CD4-positive, alpha-beta T cell treated with Interleukin-15 for 4 hours (primary cell): ENCODE measurements at regions not wholly inside any gene's neighbourhood (a gene's known extent, or its start where the extent isn't known, plus 50 kb on each side); places are given as distances from the start of the nearest gene placed in this dataset.
"Not testable (repeated sequence)": the region's sequence is repeated elsewhere in the genome, so short reads cannot be mapped to it uniquely, and the experiment has no call there.

Source experiments
- DNase-seq: peaks from one replicate; pipeline ENCODE4 v3.0.0-alpha.2; 2020; ENCODE audit warnings: low spot score

DNA sequence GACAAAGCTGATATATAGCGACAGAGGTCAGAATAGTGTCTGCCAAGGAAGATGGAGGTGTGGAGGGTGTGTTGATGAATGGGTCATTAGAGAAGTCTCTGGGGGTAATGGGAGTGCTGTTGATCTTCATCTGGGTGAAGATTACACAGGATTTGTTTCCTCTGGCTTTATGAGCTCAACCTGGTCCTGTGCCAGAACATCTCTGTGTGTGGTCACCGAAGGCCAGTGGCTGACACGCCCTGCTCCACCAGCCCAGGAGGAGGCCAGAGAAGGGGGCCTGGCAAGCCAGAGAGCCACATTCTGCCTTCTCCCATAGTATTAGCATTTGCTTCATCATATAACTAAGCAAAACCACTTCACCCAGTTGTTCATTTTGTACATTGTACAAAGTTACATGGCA lies 121.1 kb downstream of the ZNF621 start:
- no peak for DNase-seq

DNA sequence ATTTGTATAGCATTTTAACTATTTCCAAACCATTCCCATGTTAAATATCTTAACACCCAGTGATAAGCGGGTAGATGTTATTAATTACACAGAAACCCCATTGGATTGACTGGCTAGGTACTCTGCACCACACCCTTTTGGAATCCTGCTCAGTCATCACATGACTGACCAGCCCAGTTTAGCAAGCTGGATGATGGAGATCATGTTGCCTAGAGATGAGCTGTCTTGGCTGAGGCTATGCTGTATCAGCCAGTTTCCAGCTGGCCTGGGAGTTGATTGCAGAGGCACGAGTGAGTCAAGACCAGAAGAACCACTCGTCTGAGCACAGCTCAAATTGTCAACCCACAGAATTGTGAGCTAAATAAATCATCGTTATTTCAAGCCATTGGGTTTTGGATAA lies 124.6 kb downstream of the ZNF621 start:
- DNase-seq, result no peak

DNA sequence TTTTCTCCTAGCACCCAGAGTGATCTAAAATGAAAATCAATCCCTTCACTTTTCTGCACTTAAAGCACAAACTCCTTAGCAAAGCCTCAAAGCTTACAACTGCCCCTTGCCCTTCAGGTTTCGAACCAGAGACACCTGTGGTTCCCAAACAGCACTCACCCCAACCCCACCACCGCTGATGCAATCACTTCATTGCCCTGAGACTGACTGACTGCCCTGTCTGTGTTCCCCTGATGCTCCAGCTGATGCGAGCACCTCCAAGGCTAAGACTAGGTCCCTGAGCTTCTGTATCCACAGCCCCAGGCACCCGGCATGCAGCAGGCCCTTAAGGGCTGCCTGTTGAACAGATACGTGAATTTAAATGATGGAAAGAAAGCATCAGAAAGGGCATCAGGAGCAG lies 127.3 kb downstream of the ZNF621 start:
- no peak for DNase-seq

DNA sequence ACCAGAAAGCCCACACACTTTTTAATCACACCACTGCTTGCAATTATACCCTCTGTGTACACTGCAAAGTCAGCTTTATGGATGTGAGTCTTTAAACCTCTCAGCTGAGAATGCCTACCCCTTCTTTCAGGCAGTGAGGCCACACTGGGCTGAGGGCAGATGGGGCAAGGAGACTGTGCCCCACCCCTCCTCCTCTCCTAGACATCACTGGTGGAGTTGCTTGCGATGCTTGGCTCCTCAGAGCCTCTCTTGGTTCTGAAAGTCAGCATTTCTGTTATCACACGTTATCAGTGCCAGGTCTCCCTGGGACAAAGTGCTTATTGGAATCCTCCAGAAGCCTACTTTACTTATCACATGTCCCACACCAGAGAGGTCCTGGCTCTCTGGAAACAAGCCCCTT lies 128.2 kb downstream of the ZNF621 start:
- DNase-seq, result no peak

DNA sequence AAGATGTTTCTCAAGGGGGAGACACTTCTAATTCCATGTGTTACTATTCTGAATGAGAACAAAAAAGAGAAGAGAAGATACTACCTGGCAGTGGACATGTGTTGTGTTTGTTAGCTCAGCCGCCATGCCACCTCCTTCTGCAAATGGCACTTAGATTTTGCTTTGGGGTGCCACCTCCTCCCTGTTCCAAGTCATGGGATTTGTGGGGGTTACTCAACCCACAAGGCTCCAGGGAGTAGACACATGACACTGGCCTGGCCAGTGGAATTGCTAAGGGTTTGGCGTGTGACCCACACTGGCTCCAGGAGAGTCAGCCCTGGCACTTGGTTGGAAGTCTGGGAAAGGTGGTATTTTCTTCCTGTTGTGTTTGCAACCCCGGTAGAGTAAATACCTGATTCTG lies 129.1 kb downstream of the ZNF621 start:
- DNase-seq, result no peak

DNA sequence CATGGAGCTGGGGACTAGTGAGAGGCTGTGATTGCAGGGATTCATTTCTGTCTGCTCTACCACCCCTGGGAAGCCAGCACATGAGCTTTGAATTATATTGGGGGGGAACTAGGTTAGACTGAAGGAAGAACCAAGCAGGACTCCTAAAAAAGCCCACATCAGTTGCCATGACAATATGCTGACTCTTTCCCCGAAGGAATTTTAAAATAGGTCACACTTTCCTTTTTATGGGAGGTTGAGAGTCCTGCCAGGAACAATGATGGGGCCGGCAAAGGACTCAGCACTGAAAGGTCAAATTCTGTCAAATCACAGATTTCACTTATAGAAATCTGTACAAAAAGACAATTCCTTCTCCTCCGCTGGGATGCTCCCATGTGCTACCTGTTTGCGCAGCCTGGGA lies 130.8 kb downstream of the ZNF621 start:
- DNase-seq, result no peak

DNA sequence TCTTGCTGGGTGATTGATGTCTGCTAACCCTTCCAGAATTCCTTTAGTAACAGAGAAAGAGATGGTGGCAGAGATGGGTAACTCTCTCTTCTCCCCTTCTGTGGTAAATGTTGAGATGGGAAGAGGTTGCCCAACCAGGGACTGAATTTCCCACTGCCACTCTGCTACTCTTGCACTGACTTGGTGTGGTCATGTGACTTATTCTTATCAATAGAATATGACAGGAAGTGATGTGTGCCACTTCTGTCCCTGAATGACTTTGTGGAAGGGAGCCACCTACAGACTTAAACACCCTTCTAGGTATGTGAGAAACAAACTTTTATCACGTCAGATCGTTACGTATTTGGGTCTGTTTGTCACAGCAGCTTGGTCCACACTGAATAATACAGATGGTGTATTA lies 132.9 kb downstream of the ZNF621 start:
- no peak for DNase-seq

DNA sequence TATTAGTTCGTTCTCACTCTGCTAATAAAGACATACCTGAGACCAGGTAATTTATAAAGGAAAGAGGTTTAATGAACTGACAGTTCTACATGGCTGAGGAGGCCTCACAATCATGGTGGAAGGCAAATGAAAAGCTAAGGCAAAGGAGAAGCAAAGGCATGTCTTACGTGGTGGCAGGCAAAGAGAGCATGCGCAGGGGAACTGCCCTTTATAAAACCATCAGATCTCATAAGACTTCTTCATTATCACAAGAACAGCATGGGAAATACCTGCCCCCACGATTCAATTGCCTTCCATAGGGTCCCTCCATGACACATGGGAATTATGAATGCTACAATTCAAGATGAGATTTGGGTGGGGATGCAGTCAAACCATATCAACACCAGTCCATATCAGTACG lies 133.5 kb downstream of the ZNF621 start:
- no peak for DNase-seq

DNA sequence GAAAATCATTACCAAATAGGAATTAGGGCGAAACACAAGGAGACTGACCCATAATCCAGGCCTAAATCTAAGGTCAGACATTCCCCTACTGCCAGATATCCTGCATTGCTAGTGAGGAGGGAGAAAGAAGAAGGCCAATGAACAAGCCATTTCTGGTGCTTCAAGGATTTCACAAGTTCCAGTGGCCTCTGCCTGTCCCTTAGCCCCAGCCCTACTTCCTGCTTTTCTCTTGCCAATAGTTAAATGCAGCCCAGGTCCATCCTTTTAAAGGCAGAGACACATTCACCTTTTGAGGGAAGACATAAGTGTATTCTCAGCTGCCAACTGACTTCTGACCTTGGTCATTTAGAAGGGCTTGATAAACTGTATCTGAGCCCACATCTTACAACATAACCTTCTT lies 135.8 kb downstream of the ZNF621 start:
- no peak for DNase-seq

DNA sequence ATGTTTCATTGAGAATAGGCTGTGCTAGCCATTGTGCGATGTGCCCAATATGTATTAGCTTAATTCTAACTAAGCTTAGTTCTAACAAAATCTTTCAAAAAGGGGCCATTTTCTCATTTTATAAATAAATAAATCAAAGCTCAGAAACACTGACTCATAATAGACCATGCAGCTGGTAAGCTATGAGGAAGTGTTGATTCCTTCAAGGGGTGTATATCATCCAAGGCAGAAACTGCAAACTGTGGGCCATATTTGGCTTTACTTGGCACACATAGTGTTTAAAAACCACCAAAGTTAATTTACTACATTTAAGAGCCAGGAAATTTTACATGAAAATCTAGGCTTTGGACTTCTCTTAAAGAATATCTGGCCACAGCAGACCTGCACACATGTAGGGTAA lies 136.5 kb downstream of the ZNF621 start:
- DNase-seq, result no peak

DNA sequence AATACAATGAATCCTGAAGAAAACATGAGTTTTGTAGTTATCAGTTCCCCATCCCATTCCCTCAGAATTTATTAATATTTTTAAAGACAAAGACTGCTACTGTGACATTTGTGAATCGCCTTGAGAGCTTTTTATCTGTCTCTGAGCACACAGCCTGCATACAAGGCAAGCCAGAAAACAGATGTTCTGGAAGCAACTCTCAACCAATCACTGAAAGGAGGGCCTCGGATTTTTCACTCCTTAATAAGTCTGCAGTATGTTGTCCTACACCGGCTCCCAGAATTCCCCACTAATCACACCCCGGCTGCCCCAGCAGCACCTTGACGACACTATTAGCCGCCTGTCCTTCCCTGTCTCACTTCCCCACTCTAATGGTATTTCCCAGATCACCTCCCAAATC lies 138.5 kb downstream of the ZNF621 start:
- no peak for DNase-seq

DNA sequence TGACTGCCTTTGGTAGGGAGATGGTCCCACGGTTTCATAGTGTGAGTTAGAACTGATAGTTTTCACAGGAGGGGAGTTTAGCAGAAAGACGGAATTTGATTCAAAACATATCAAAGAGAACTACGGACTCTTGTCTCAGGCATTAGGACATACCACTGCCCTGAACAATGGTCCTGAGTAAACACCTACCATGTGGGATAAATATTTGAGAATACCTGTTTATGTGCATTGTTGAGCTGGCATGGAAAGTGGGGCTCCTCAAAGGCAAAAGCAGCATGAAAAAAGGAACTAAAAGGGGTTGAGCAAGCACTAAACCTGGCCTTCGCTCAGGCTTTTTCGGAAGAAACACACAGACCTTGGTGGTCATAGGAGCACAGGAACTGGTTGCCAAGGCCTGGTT lies 144.4 kb downstream of the ZNF621 start:
- DNase-seq, result no peak

DNA sequence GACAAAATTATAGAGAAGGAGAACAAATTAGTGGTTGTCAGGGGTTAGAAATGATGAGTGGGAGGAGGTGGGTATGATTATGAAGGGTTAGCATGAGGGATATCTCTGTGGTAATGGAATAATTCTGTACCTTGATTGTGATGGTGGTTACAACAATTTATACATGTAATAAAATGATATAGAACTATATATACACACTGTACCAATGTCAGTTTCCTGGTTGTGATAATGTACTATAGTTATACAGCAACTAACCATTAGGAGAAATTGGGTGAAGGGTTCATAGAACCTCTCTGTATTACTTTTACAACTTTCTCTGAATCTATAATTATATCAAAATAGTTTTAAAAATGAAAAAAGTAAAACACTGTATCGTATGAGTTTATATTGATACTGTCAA lies 148.1 kb downstream of the ZNF621 start:
- no peak for DNase-seq

DNA sequence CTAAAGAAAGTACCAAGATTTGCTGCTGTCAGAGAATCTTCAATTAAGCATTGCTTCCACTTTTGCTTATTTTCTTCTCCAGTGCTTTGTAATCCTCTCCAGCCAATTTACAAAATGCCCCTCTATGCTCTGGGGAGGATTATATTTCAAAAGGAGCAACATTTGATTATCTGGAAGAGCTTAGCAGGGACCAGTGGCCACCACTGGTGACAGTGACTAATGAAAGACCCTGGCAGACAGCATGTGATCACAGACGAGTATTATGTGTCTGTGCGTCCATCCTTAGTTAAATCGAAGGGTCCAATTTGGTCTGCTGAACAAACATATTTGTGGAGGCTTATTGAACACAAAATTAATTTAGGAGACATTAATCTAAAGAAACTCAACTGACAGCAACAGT lies 152.6 kb downstream of the ZNF621 start:
- no peak for DNase-seq

DNA sequence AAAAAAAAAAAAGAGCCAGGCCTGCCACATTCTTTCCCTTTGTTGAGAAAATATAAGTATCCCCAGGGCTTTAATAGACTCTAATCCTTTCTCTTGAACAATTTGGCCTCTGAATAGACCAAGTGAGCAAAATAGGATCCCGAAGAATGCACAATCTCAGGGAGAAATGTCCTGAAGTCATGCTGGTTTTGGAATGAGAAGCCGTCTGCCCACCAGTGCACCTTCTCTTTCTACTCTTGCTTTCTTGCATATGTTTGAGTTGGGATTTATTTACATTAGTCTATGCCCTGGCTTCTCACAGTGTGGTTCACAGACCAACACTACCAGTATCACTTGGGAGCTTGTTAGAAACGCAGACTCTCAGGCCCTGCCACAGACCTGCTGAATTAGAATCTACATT lies 153.0 kb downstream of the ZNF621 start:
- no peak for DNase-seq

DNA sequence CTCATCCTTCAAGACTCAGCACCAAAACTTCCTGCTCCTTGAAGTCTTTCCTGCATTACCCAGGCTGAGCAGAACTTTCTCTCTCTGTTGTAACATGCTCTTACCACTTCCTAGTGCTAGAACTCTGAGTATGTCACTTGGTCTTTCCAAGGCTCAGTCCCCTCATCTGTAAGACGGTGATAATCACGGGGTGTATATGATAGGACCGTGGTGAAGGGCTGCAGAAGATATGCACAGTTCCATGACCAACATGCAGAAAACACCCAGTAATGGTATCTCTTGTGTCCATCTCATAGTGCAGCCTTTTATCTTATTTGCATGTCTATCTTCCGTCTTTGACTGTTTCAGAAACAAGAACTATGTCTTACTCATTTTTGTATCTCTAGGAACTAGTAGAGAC lies 154.5 kb downstream of the ZNF621 start:
- no peak for DNase-seq

DNA sequence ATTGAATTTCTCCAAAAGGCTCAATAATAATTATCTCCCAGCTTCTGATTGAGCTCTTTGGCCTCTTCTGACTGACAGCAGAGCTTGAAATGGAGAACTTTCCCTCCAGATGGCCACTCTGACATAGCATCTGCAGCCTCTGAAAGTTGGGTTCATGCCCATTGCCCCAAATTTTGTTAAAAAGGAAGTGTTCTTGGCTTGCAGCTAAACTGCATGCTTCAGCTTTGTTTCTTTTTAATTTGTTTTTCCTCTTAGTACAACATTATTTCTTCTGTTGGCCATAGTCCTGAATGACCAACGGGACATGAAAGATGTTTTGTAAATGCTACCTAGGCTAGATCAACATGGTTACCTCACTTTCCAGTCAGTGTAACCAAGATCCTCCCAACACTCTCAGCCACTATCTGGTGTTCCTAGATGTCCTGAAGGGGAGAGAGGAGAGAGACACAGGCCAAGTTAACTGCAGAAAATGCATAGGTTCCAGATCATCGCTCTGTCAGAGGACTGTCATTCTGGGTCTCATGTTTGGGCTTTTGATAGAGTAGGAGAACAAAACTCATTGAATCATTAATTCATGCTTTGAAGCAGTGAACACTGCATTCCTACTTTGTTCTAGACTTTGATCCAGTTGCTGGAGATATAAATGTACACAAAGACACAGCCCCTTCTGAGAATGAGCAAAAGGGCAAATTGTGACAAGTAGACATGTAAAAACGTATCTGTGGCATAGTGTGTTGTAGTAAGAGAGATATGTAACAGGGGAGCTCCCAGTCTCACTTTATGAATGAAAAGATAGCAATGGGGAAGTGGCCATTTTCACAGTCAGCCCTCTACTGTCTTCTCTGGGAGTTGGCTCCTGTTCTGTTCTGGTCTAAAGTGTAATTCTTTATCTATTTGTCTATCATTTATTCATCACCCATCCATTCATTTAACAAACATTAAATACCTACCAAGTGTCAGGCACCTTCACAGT lies 156.2 kb downstream of the ZNF621 start:
- DNase-seq, result no peak

DNA sequence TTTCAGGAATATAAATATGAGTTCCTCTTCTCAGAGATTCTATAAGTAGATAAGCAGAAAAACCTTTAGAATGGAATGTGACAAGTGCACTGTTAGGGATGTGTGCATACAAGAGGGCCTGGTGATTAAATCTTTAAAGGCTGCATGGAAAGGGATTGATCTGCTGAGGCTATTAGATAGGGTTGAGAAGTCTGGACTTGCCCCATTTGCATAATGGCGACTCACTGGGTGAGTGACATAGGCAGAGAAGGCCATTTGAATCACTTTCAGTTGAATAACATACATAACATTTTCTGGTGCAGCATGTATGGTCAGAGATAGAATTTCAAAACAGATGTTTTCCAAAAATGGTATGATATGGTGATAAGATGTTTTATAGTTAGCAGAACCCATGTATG lies 156.9 kb downstream of the ZNF621 start:
- DNase-seq, result no peak

DNA sequence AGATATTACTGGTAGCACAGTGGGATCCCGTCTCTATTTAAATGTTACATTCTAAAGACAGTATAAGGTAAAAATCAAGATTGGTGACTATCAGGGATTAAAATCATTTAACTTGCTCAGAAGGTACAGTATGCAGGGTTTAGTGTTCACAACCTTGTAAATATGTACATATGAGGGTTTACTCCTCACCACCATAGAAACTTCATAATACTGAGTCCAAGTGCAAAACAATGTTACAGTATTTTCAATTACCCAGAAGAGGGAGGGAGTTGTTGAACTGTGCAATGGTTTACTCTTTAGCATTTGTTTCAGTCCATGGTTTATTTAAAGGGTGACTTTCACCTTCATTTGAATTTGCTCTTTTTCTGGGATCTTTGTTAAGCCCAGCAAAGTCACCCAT lies 165.1 kb downstream of the ZNF621 start:
- no peak for DNase-seq

DNA sequence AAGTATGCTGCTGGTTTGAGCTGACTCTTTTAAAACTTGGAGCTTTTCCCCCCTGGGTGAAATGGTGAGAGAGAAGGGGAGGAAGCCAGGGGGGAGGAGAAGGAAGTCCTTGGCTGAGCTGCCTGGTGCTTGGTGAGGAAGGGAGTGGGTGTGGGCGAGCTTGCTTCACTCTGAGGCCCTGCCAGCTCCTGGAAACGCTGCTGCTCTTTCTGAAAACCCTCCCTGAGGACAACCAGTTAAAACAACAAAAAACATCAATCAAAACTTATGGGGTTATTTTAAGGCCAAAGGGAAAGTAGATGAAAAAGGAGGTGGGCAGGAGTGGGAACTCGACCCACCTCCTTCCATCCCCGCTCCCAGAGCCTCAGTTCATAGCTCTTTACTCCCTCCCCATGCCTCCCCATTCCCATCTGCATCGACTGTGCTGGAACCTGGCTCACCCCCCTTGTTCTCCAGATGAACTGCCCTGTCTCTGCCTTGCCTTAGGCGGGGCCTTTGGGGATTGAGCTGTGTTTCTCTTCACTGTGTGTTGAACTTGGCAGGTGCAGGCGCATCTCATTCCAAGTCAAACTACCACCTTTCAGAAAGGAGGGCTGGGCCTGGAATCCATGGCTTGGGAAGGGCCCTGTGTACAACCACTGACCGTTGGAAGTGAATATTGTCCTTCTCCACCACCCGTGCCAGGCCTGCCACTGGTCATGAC lies 166.1 kb downstream of the ZNF621 start:
- no peak for DNase-seq

DNA sequence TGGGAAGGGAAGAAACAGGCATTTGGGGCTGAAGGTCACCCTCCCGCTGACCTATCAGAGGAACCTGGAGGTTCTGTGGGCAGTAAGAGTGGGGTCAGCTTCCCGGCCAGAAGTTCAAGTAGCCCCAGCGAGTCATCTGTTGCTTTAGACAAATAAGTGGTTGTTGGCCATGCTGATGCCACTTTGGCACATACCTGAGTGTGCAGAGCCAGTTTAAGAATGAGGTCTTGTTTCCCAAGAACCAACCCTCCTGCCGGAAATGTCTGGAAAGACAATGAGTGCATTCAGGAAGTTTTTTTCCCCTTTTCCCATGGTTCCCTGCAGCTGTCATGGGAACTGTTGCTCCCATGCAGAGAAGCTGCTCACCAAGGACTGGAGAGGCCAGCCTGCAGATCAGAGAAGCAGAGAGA lies 166.7 kb downstream of the ZNF621 start:
- DNase-seq, result no peak

DNA sequence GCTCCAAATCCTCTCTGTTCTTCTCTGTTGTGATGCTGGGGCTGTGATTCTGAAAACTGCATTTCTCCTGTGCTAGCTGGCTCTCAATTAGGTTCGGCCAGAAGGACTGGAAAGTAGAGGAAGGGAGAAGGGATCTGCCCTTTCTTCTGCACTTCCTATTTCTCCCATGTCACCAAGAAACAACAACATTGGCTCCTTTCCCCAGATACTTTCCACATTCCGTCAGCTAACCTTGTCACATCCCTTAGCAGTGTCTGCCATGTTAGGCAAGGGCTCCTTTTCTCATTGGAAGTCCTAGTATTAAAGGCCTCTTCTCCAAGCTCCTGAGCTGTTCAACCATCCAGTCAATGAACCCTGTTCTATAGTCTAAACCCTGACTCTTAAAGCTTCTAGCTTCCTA lies 171.1 kb downstream of the ZNF621 start:
- DNase-seq, result no peak

DNA sequence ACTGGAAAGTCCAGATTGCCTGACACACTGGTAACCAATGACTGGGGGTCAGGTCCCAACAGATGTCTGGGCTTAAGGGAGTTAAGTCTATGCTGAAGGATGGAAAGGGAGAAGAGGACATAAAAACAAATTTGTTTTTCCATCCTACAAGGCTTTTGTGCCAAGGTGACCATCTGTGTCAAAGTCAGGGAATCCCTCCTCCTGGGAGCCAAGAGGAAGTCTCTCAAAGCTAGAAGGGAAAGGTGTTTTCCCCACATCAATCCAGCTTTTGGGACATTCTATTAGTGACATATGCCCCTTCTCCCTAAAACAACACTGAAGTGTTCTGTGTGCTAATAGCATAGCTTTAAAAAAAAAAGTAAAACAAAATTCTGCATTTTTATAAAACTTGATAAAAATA lies 173.9 kb downstream of the ZNF621 start:
- not testable (repeated sequence) for DNase-seq
